GM12873 (cell line): ENCODE measurements at regions not wholly inside any gene's neighbourhood (a gene's known extent, or its start where the extent isn't known, plus 50 kb on each side); places are given as distances from the start of the nearest gene placed in this dataset.

Experiments
- TF ChIP-seq, protein P1 (sequence below): IDR thresholded peaks from 2 replicates; pipeline ENCODE4 v1.5.1; 2012; ENCODE audit warnings: low read depth, mild to moderate bottlenecking, moderate library complexity, low read length, control low read depth; ENCODE audit not compliant: insufficient read depth; ENCODE audit errors: missing control alignments

GRCh38 chr6:8991844-8992243 is 556.5 kb upstream of the SLC35B3 start:
- TF ChIP-seq, protein P1, sequence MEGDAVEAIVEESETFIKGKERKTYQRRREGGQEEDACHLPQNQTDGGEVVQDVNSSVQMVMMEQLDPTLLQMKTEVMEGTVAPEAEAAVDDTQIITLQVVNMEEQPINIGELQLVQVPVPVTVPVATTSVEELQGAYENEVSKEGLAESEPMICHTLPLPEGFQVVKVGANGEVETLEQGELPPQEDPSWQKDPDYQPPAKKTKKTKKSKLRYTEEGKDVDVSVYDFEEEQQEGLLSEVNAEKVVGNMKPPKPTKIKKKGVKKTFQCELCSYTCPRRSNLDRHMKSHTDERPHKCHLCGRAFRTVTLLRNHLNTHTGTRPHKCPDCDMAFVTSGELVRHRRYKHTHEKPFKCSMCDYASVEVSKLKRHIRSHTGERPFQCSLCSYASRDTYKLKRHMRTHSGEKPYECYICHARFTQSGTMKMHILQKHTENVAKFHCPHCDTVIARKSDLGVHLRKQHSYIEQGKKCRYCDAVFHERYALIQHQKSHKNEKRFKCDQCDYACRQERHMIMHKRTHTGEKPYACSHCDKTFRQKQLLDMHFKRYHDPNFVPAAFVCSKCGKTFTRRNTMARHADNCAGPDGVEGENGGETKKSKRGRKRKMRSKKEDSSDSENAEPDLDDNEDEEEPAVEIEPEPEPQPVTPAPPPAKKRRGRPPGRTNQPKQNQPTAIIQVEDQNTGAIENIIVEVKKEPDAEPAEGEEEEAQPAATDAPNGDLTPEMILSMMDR = no peak

DNA sequence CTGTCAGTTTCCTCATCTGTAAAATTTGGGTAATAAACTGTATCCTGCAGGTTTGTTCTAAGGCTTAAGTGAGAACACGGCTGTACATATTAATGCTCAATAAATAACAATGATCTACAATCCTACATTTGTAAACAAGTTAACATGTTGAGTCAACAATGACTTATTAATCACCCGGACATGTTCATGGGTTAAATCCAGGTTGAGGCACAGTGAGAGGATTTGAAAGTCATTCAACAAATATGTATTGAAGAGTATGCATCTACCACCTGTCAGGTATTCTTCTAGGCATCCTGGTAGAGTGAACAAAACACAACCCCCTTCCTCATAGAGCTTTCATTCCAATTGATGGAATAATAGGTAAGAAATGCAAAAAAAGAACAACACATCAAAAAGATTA is 554.7 kb upstream of the SLC35B3 start:
- TF ChIP-seq, protein P1 = no peak

DNA sequence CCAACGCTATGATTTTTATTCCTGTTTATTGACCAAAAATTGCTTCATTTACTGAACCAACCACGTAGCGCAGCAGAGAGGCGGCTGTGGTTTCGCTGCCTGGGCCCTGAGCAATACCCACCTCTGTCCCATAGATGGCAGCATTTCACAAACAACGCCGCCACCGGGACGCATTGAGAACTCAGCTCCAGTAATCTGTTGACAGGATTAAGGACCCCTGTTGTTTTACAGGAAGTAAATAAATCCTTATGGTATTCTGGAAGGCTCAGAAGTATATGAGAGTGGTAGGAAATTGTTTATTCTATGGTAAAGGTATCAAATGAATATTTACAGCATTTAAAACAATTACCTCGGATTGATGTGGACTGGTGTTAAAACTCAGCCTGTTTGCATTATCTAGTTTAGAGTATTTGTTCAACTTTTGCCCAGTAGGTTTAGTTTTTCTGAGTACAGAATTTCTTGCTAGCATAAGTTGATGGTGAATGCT is 547.9 kb upstream of the SLC35B3 start:
- TF ChIP-seq, protein P1 = peak; percentile 89

DNA sequence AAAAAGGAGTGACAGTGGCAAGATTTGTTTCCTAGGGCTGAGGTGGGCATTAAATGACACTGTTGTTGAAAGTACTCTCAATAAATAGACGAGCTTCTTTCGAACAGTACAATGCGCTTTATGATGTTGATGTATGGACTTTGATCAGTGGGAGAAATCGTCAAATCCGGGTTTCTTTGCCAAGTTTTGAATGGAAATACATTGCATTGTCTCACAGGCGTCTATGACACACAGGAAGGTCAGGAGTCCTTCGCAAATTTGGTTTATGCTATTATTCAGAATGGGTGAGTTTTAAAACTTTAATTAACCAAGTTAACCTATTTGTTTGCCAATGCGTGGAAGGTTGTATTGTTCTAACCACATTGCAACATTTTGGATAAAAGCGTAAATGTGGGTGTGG is 547.3 kb upstream of the SLC35B3 start:
- TF ChIP-seq, protein P1 = no peak

GRCh38 chr6:8973395-8973794 is 538.0 kb upstream of the SLC35B3 start:
- TF ChIP-seq, protein P1 = no peak

DNA sequence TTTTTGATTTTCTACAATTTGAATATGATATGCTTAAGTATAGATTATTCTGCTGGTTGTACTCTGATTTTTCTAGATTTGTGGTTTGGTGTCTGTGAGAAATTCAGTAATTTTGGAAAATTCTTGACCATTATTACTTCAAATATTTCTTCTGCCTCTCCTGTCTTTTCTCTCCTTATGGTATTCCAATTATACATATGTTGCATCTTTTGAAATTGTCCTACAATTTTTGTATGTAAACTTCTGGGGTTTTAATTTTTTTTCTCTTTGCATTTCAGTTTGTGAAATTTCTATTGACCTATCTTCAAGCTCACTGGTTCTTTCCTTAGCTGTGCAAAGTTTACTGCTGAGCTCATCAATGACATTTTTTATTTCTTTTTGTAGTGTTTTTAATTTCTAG is 534.4 kb upstream of the SLC35B3 start:
- TF ChIP-seq, protein P1 = no peak

DNA sequence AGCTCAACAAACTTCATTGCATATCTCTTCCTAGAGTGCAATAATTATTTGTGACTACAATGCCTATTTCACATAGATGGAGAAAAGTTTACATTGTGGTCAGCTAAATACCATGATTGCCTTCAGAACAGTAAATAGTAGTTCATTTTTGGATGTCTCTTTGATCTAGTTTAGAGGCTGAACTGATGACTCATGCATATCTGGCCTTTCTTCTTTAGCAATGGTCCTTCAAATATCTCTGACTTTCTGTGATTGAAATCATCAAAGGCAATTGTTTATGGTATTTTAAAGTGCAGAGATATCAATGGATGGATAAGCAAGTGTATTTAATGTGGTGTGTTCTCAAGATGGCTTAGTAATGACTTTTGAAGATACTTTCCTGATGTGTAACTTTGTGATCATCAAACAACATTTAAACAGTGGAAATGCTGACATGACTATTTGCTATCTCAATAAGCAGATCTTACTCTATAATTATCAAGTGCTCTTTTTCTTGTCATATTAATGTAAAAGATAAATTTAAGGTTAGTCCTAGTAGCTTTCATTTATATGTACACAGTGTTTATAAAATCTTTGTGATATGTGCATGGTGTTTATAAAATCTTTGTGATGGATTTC is 523.7 kb upstream of the SLC35B3 start:
- TF ChIP-seq, protein P1 = no peak

- TF ChIP-seq, protein P1 = no peak
These were observed 518.0 kb upstream of the SLC35B3 start for GRCh38 chr6:8953310-8953709.
